GM12891 (cell line): ENCODE measurements at regions not wholly inside any gene's neighbourhood (a gene's known extent, or its start where the extent isn't known, plus 50 kb on each side); places are given as distances from the start of the nearest gene placed in this dataset.

Experiments used
- PAX5 ChIP-seq: IDR thresholded peaks from 2 replicates; pipeline ENCODE4 v1.6.1; 2011; ENCODE audit warnings: low read length, moderate library complexity, mild to moderate bottlenecking; ENCODE audit not compliant: insufficient read depth, severe bottlenecking
- POLR2A ChIP-seq: IDR thresholded peaks from 2 replicates; pipeline ENCODE4 v1.6.1; 2011; ENCODE audit warnings: low read depth, low read length, control low read depth
- POLR2AphosphoS5 ChIP-seq: IDR thresholded peaks from 2 replicates; pipeline ENCODE4 v1.6.1; 2011; ENCODE audit warnings: low read depth, low read length, control low read depth
- POU2F2 ChIP-seq: IDR thresholded peaks from 2 replicates; pipeline ENCODE4 v1.6.1; 2011; ENCODE audit warnings: low read depth, mild to moderate bottlenecking, control low read depth, low read length, moderate library complexity
- SPI1 ChIP-seq: IDR thresholded peaks from 2 replicates; pipeline ENCODE4 v1.6.1; 2011; ENCODE audit warnings: low read depth, low read length, control low read depth
- TAF1 ChIP-seq: IDR thresholded peaks from 2 replicates; pipeline ENCODE4 v1.6.1; 2011; ENCODE audit warnings: low read depth, low read length, control low read depth

DNA sequence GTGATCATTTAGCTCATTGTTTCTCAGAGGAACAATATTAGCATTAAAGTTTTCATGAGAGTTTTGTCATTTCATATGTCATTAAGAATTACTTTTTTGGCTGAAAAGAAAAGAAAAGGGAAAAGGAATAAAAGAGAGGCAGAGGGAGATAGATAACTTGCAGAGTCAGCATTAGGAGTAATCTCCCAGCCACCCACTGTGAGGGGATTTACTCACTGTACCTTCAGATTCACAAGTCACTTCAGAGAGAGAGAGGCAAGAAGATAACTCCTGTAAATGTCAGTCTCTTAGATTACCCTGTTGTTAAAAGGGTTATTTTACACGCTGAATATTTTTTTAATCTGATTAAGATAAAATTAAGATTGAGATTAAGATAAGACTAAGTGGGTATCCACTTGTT, 125.2 kb downstream of the POU4F1 start:
- TF ChIP-seq TAF1 (no peak), POLR2A (no peak), POLR2AphosphoS5 (no peak), POU2F2 (no peak), SPI1 (no peak), PAX5 (no peak)
